ENCODE measurements at regions not wholly inside any gene's neighbourhood (a gene's known extent, or its start where the extent isn't known, plus 50 kb on each side); places are given as distances from the start of the nearest gene placed in this dataset.

GRCh38 chr2:235271936-235272335, 221.9 kb upstream of the AGAP1 start:
- H3K4me1 ChIP-seq (ENCODE audit: control insufficient read depth, extremely low read depth, insufficient read depth, low read length) = peaks cover 22% of the 10 kb centered on the region
- TF ChIP-seq POLR2AphosphoS5 (IDR thresholded peaks at IDR 0.05; ENCODE audit: insufficient read depth, low read depth, low read length) = no peak
- no peak for TF ChIP-seq MAX (IDR thresholded peaks at IDR 0.05; ENCODE audit: insufficient read depth, insufficient read length)
- TF ChIP-seq EZH2 (IDR thresholded peaks at IDR 0.05; ENCODE audit: borderline replicate concordance, low read depth, low read length, severe bottlenecking) = no peak
- TF ChIP-seq POLR2A (IDR thresholded peaks at IDR 0.05; ENCODE audit: low read depth, low read length) = no peak
- no peak for TF ChIP-seq GATA2 (IDR thresholded peaks at IDR 0.05; ENCODE audit: insufficient read depth, insufficient read length, low read depth, low read length)
- TF ChIP-seq FOS (IDR thresholded peaks at IDR 0.05; ENCODE audit: borderline replicate concordance, insufficient read depth, low read length) = no peak
- TF ChIP-seq MYC (IDR thresholded peaks at IDR 0.05; ENCODE audit: low read depth, low read length) = no peak
- TF ChIP-seq JUN (IDR thresholded peaks at IDR 0.05; ENCODE audit: borderline replicate concordance, insufficient read depth, insufficient read length, low read depth) = no peak
- TF ChIP-seq, protein P1, sequence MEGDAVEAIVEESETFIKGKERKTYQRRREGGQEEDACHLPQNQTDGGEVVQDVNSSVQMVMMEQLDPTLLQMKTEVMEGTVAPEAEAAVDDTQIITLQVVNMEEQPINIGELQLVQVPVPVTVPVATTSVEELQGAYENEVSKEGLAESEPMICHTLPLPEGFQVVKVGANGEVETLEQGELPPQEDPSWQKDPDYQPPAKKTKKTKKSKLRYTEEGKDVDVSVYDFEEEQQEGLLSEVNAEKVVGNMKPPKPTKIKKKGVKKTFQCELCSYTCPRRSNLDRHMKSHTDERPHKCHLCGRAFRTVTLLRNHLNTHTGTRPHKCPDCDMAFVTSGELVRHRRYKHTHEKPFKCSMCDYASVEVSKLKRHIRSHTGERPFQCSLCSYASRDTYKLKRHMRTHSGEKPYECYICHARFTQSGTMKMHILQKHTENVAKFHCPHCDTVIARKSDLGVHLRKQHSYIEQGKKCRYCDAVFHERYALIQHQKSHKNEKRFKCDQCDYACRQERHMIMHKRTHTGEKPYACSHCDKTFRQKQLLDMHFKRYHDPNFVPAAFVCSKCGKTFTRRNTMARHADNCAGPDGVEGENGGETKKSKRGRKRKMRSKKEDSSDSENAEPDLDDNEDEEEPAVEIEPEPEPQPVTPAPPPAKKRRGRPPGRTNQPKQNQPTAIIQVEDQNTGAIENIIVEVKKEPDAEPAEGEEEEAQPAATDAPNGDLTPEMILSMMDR (IDR thresholded peaks at IDR 0.05; ENCODE audit: extremely low read depth in 1 of 2, insufficient read depth in 1 of 2, low read depth in 1 of 2, low read length in 2 of 2) = no peak
- H3K9ac ChIP-seq (replicated peaks; ENCODE audit: extremely low read depth, insufficient read depth, low read length) = no peak overlapping the region
- H3K4me2 ChIP-seq (ENCODE audit: insufficient read depth, low read length) = no peak overlapping the region
- dilution Hi-C loops (cut with MboI; ENCODE audit: extremely low pct_ligation_motif_present, low sequenced_read_pairs) = no loop called here
- DNase-seq (ENCODE audit: low read depth, low spot score) (peak; percentile 23), FAIRE-seq (peak; percentile 64)
- no peaks in the 10 kb centered on the region for H3K27me3 ChIP-seq (ENCODE audit: control insufficient read depth in 2 of 2, insufficient read depth in 2 of 2, low read length in 2 of 2)
- ChIA-PET POLR2A (no interaction called here), CTCF (interaction anchor here (1.1 kb wide), 1 partner anchor 8 kb away, joined by 3 read pairs; no protein-coding TSS in a partner anchor)
- H3K4me3 ChIP-seq (replicated peaks in 1 of 3; ENCODE audit: insufficient read depth in 1 of 3, low read depth in 1 of 3, low read length in 3 of 3) = no peak overlapping the region
- no peaks in the 10 kb centered on the region for H3K9me1 ChIP-seq (replicated peaks; ENCODE audit: control insufficient read depth, extremely low read depth, insufficient read depth, low read length)
- no peaks in the 10 kb centered on the region for H3K36me3 ChIP-seq (ENCODE audit: control insufficient read depth in 2 of 2, extremely low read depth in 1 of 2, insufficient read depth in 2 of 2, low read length in 2 of 2)
- H3K79me2 ChIP-seq (ENCODE audit: control insufficient read depth, insufficient read depth, low read length) = no peaks in the 10 kb centered on the region
- intact Hi-C loops (cut with micrococcal nuclease) = loop anchor here (10.0 kb wide), 1 partner anchor 403 kb away; no protein-coding TSS in a partner anchor
- no peaks in the 10 kb centered on the region for H4K20me1 ChIP-seq (replicated peaks; ENCODE audit: control insufficient read depth, extremely low read depth, insufficient read depth, low read length)
- H3K27ac ChIP-seq (ENCODE audit: insufficient read depth, low read depth, low read length) = no peak overlapping the region
- H3K9me3 ChIP-seq (replicated peaks; ENCODE audit: control insufficient read depth, insufficient read depth, low read length) = no peaks in the 10 kb centered on the region
- no TSS peak for BruUV-seq (replicated peaks)
- no peak overlapping the region for H2AFZ ChIP-seq (ENCODE audit: low read depth, low read length)
